AG10803 (cell line): ENCODE measurements at regions not wholly inside any gene's neighbourhood (a gene's known extent, or its start where the extent isn't known, plus 50 kb on each side); places are given as distances from the start of the nearest gene placed in this dataset.

ENCODE experiments used
- DNase-seq: peaks from one replicate; pipeline ENCODE4 v3.0.0; 2010; ENCODE audit warnings: low read depth
- H3K4me3 ChIP-seq: 2 replicates; pipeline ENCODE4 v1.5.1; 2011; ENCODE audit warnings: mild to moderate bottlenecking, low read length, control low read depth
- CTCF ChIP-seq: conservative IDR thresholded peaks from 2 replicates; pipeline ENCODE4 v1.5.1; 2011; ENCODE audit warnings: mild to moderate bottlenecking, low read length, control low read depth, inconsistent platforms

GRCh38 chr12:74964390-74964789, 245.2 kb downstream of the KCNC2 start:
- no peak for TF ChIP-seq CTCF
- DNase-seq = no peak
- H3K4me3 ChIP-seq = no peak overlapping the region

- H3K4me3 ChIP-seq = no peak overlapping the region
- no peak for DNase-seq
- TF ChIP-seq CTCF = no peak
These were observed 238.4 kb downstream of the KCNC2 start for GRCh38 chr12:74971201-74971600.

- DNase-seq = no peak
- no peak overlapping the region for H3K4me3 ChIP-seq
- no peak for TF ChIP-seq CTCF
These were observed 231.7 kb downstream of the KCNC2 start for GRCh38 chr12:74977832-74978481.

GRCh38 chr12:74980510-74980909, 229.1 kb downstream of the KCNC2 start:
- no peak for DNase-seq
- H3K4me3 ChIP-seq = no peak overlapping the region
- no peak for TF ChIP-seq CTCF

GRCh38 chr12:74981541-74981940, 228.1 kb downstream of the KCNC2 start:
- DNase-seq = no peak
- TF ChIP-seq CTCF = no peak
- H3K4me3 ChIP-seq = no peak overlapping the region

GRCh38 chr12:74983917-74984316, 225.7 kb downstream of the KCNC2 start:
- no peak for TF ChIP-seq CTCF
- H3K4me3 ChIP-seq = no peak overlapping the region
- no peak for DNase-seq

- no peak for TF ChIP-seq CTCF
- no peak overlapping the region for H3K4me3 ChIP-seq
- DNase-seq = no peak
These were observed 225.0 kb downstream of the KCNC2 start for GRCh38 chr12:74984631-74985030.
